GM12878 (cell line): ENCODE measurements at regions not wholly inside any gene's neighbourhood (a gene's known extent, or its start where the extent isn't known, plus 50 kb on each side); places are given as distances from the start of the nearest gene placed in this dataset.

ENCODE experiments used
- EP300 ChIP-seq, 2 experiments: fragments of 150-350 bp in 1 of 2; IDR thresholded peaks; 2 replicates each; pipeline ENCODE4 v1.6.1; 2011 to 2012; ENCODE audit warnings: low read depth in 2 of 2, low read length in 2 of 2, borderline replicate concordance in 1 of 2, improper control_type of control experiment in 1 of 2, inconsistent platforms in 1 of 2; ENCODE audit not compliant: control insufficient read depth in 1 of 2
- EZH2 ChIP-seq: IDR thresholded peaks from 2 replicates; pipeline ENCODE4 v1.6.1; 2012; ENCODE audit warnings: low read depth, mild to moderate bottlenecking, control low read depth, inconsistent platforms, low read length, borderline replicate concordance; ENCODE audit not compliant: control insufficient read depth
- FOS ChIP-seq: IDR thresholded peaks from 3 replicates; pipeline ENCODE4 v1.6.1; 2011; ENCODE audit warnings: borderline replicate concordance; ENCODE audit not compliant: insufficient read length; ENCODE audit errors: extremely low read depth
- JUNB ChIP-seq: IDR thresholded peaks from 2 replicates; pipeline ENCODE4 v1.6.1; 2016; ENCODE audit warnings: antibody characterized with exemption, mild to moderate bottlenecking
- JUND ChIP-seq: IDR thresholded peaks from 2 replicates; pipeline ENCODE4 v1.6.1; 2012; ENCODE audit warnings: low read depth, mild to moderate bottlenecking, low read length, improper control_type of control experiment, moderate library complexity
- NFYB ChIP-seq: IDR thresholded peaks from 2 replicates; pipeline ENCODE4 v1.6.1; 2011; ENCODE audit warnings: low read depth, mild to moderate bottlenecking, low read length, improper control_type of control experiment, moderate library complexity; ENCODE audit not compliant: insufficient read depth
- SPI1 ChIP-seq: IDR thresholded peaks from 2 replicates; pipeline ENCODE4 v1.6.1; 2011; ENCODE audit warnings: low read depth, mild to moderate bottlenecking, low read length, moderate library complexity, borderline replicate concordance; ENCODE audit not compliant: insufficient read depth
- ZNF274 ChIP-seq: IDR thresholded peaks from one replicate; pipeline ENCODE4 v1.8.0; 2011; ENCODE audit not compliant: insufficient read length, insufficient read depth
- ZSCAN29 ChIP-seq: fragments of 450-650 bp; IDR thresholded peaks from 2 replicates; pipeline ENCODE4 v1.6.1; 2017; ENCODE audit warnings: mild to moderate bottlenecking, moderate library complexity
- TF ChIP-seq, protein P1 (sequence below), 3 experiments: IDR thresholded peaks in 2 of 3; conservative IDR thresholded peaks in 1 of 3; 2 replicates each; pipeline ENCODE4 v1.5.1; 2011; ENCODE audit warnings: low read depth in 3 of 3, low read length in 3 of 3, mild to moderate bottlenecking in 3 of 3, control low read depth in 2 of 3, moderate library complexity in 2 of 3, inconsistent platforms in 1 of 3, mixed read lengths in 1 of 3; ENCODE audit not compliant: control insufficient read depth in 2 of 3, insufficient read depth in 1 of 3; ENCODE audit errors: extremely low read depth in 1 of 3

DNA sequence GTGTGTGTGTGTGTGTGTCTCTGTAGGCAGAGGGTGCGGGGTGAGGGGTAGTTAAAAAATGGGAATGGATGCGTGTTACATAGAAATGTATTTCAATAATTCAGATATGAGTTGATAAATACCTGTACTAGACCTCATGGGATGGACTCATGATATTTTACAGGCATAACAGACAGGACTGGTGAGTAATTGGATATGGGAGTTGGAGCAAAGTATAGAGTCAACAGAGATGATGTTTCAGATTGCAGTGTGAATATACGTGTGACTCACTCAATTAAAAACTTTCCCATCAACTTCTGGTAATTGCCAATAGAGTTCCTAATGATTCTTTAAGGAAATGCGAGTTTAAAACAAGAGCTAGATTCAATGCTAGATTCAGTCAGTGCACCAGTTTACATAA lies 711.9 kb downstream of the C12orf50 start:
- TF ChIP-seq NFYB (no peak), EP300 (IDR thresholded peaks at IDR 0.05; ENCODE audit: borderline replicate concordance in 1 of 2, control insufficient read depth in 1 of 2, low read depth in 2 of 2, low read length in 2 of 2) (no peak), JUNB (no peak), SPI1 (no peak), JUND (no peak), FOS (no peak), ZNF274 (no peak), ZSCAN29 (no peak), EZH2 (no peak)
- TF ChIP-seq, protein P1, sequence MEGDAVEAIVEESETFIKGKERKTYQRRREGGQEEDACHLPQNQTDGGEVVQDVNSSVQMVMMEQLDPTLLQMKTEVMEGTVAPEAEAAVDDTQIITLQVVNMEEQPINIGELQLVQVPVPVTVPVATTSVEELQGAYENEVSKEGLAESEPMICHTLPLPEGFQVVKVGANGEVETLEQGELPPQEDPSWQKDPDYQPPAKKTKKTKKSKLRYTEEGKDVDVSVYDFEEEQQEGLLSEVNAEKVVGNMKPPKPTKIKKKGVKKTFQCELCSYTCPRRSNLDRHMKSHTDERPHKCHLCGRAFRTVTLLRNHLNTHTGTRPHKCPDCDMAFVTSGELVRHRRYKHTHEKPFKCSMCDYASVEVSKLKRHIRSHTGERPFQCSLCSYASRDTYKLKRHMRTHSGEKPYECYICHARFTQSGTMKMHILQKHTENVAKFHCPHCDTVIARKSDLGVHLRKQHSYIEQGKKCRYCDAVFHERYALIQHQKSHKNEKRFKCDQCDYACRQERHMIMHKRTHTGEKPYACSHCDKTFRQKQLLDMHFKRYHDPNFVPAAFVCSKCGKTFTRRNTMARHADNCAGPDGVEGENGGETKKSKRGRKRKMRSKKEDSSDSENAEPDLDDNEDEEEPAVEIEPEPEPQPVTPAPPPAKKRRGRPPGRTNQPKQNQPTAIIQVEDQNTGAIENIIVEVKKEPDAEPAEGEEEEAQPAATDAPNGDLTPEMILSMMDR (IDR thresholded peaks at IDR 0.05 in 2 of 3, conservative IDR thresholded peaks at IDR 0.05 in 1 of 3; ENCODE audit: control insufficient read depth in 2 of 3, extremely low read depth in 1 of 3, insufficient read depth in 1 of 3, low read depth in 3 of 3, low read length in 3 of 3), result no peak
